Endodermal cell (in vitro differentiated cells): ENCODE measurements at regions not wholly inside any gene's neighbourhood (a gene's known extent, or its start where the extent isn't known, plus 50 kb on each side); places are given as distances from the start of the nearest gene placed in this dataset.

Source experiments
- DNase-seq: peaks from one replicate; pipeline ENCODE4 v3.0.0-alpha.2; 2017
- H3K27ac ChIP-seq: 2 replicates; pipeline ENCODE4 v1.5.1; 2013; ENCODE audit warnings: mild to moderate bottlenecking, low read depth, low read length, moderate library complexity
- H3K27me3 ChIP-seq: 2 replicates; pipeline ENCODE4 v1.6.1; 2013; ENCODE audit warnings: mild to moderate bottlenecking, low read length, moderate library complexity; ENCODE audit not compliant: insufficient read depth, control insufficient read depth, poor library complexity, severe bottlenecking
- H3K36me3 ChIP-seq: 2 replicates; pipeline ENCODE4 v1.7.0; 2013; ENCODE audit warnings: mild to moderate bottlenecking, low read length, moderate library complexity; ENCODE audit not compliant: control insufficient read depth, insufficient read depth
- H3K4me1 ChIP-seq: one replicate; pipeline ENCODE4 v1.7.0; 2013; ENCODE audit warnings: low read length; ENCODE audit not compliant: control insufficient read depth, insufficient read depth
- H3K4me3 ChIP-seq: 2 replicates; pipeline ENCODE4 v1.5.1; 2013; ENCODE audit warnings: mild to moderate bottlenecking, low read length, moderate library complexity
- H3K9ac ChIP-seq: 2 replicates; pipeline ENCODE4 v1.6.1; 2013; ENCODE audit warnings: mild to moderate bottlenecking, low read length, moderate library complexity; ENCODE audit not compliant: poor library complexity, severe bottlenecking; ENCODE audit errors: extremely low read depth
- H3K9me3 ChIP-seq: 2 replicates; pipeline ENCODE4 v1.6.1; 2013; ENCODE audit warnings: mild to moderate bottlenecking, low read length, moderate library complexity; ENCODE audit not compliant: control insufficient read depth
- H3K27ac Mint-ChIP-seq: 2 replicates; pipeline ENCODE4 v1.8.0; 2020; ENCODE audit warnings: mixed read lengths
- H3K27me3 Mint-ChIP-seq: 2 replicates; pipeline ENCODE4 v1.8.0; 2021; ENCODE audit warnings: mild to moderate bottlenecking, mixed read lengths; ENCODE audit not compliant: insufficient read depth
- H3K36me3 Mint-ChIP-seq: 2 replicates; pipeline ENCODE4 v1.8.0; 2020; ENCODE audit warnings: low read depth, mixed read lengths
- H3K4me1 Mint-ChIP-seq: 2 replicates; pipeline ENCODE4 v1.8.0; 2020; ENCODE audit warnings: mixed read lengths
- H3K4me3 Mint-ChIP-seq: 2 replicates; pipeline ENCODE4 v1.8.0; 2020; ENCODE audit warnings: mild to moderate bottlenecking, moderate library complexity, mixed read lengths
- H3K9me3 Mint-ChIP-seq: 2 replicates; pipeline ENCODE4 v1.8.0; 2020; ENCODE audit warnings: mild to moderate bottlenecking, mixed read lengths
- WGBS, 2 experiments: methylation state at CpG; one replicate each; pipeline versions ENCODE4 v1.1.5 to v1.1.7; 2013; ENCODE audit warnings: missing lambda C conversion rate in 2 of 2, mixed read lengths in 1 of 2; ENCODE audit not compliant: insufficient coverage in 1 of 2, insufficient read length in 1 of 2; 5-methylcytosine and 5-hydroxymethylcytosine counted together
- TF ChIP-seq, protein P1 (sequence below): fragments of 200-600 bp; sonication (generic); conservative IDR thresholded peaks from 2 replicates; pipeline ENCODE4 v1.5.0; 2021; ENCODE audit warnings: antibody characterized with exemption, mild to moderate bottlenecking

DNA sequence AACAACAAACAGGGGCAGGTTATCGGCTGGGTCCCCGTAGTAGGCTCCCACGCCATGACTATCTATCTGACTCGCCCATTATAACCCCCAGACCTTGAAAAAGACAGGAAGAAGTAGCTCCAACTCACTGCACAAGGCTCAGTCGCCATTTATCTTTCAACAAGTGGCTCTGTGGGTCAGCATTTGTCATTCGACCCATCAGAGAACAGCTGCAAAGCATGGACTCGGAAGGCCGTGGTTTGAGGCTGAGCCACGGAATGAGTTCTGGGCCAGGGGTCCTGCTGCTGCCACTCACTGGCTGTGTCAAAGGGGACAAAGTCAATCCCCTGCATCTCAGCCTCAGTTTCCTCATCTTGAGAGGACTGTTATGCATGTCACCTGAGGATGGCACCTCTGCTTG, 131.0 kb downstream of the DMRTA2 start:
- H3K4me3 Mint-ChIP-seq: no peak overlapping the region
- H3K36me3 Mint-ChIP-seq: no peaks in the 10 kb centered on the region
- no peaks in the 10 kb centered on the region for H3K9me3 ChIP-seq
- H3K4me3 ChIP-seq: no peak overlapping the region
- no peaks in the 10 kb centered on the region for H3K27me3 ChIP-seq
- WGBS, 2 experiments: 73 to 83% methylated on average over 7 to 9 of the region's 9 CpGs
- DNase-seq: no peak
- H3K27me3 Mint-ChIP-seq: peaks cover 19% of the 10 kb centered on the region
- no peaks in the 10 kb centered on the region for H3K4me1 ChIP-seq
- H3K9me3 Mint-ChIP-seq: no peaks in the 10 kb centered on the region
- TF ChIP-seq, protein P1, sequence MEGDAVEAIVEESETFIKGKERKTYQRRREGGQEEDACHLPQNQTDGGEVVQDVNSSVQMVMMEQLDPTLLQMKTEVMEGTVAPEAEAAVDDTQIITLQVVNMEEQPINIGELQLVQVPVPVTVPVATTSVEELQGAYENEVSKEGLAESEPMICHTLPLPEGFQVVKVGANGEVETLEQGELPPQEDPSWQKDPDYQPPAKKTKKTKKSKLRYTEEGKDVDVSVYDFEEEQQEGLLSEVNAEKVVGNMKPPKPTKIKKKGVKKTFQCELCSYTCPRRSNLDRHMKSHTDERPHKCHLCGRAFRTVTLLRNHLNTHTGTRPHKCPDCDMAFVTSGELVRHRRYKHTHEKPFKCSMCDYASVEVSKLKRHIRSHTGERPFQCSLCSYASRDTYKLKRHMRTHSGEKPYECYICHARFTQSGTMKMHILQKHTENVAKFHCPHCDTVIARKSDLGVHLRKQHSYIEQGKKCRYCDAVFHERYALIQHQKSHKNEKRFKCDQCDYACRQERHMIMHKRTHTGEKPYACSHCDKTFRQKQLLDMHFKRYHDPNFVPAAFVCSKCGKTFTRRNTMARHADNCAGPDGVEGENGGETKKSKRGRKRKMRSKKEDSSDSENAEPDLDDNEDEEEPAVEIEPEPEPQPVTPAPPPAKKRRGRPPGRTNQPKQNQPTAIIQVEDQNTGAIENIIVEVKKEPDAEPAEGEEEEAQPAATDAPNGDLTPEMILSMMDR: no peak
- no peaks in the 10 kb centered on the region for H3K36me3 ChIP-seq
- no peaks in the 10 kb centered on the region for H3K4me1 Mint-ChIP-seq
- no peak overlapping the region for H3K27ac Mint-ChIP-seq
- H3K27ac ChIP-seq: no peak overlapping the region
- no peak overlapping the region for H3K9ac ChIP-seq

DNA sequence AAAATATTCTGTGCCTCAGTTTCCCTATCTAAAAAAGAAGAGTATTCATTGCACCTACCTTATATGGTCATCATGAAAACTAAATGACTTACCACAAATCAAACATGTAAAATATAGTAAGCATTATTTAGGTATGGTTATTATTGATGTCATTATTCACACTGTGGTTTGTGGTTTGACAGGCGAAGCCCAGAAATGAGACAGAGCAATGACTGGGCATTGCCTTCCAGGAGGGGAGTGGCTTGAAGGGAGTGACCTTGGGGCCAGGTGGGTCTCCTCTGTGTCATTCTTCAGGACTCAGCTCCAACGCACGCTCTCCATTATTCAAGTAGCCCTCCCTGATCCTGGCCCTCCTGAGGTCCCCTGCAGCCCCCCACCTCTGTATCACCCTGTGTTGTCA, 133.7 kb downstream of the DMRTA2 start:
- H3K9ac ChIP-seq: no peak overlapping the region
- Mint-ChIP-seq H3K27me3 (peaks cover 24% of the 10 kb centered on the region), H3K4me1 (no peaks in the 10 kb centered on the region), H3K9me3 (no peaks in the 10 kb centered on the region), H3K36me3 (no peaks in the 10 kb centered on the region), H3K4me3 (no peak overlapping the region), H3K27ac (no peak overlapping the region)
- no peak overlapping the region for H3K27ac ChIP-seq
- H3K4me1 ChIP-seq: no peaks in the 10 kb centered on the region
- 79% methylated on average over 3 of the region's 3 CpGs; no CpG with 5 or more reads in 1 of the 2 experiments for WGBS, 2 experiments
- H3K4me3 ChIP-seq: no peak overlapping the region
- no peaks in the 10 kb centered on the region for H3K36me3 ChIP-seq
- H3K27me3 ChIP-seq: no peaks in the 10 kb centered on the region
- H3K9me3 ChIP-seq: no peaks in the 10 kb centered on the region
- TF ChIP-seq, protein P1: no peak
- DNase-seq: no peak

DNA sequence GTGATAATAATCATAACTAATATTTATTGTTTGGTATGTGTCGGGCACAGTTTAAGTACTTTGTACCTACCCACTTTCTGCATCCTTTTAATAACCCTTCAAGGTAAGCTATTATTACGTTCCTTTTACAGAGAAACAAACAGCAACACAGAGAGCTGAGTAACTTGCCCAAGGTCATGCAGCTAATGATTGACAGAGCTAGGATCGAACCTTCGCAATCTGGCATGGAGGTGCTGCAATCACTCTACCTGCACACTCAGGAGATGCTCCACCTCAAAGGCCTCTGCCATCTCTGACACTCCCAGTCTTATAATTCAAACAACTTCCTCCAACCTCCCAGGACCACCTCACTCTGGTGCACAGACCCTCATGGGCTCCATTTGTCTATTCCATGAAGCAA, 137.2 kb downstream of the DMRTA2 start:
- Histone ChIP-seq H3K36me3 (no peaks in the 10 kb centered on the region), H3K9ac (no peak overlapping the region), H3K27me3 (no peaks in the 10 kb centered on the region), H3K4me1 (no peaks in the 10 kb centered on the region), H3K9me3 (no peaks in the 10 kb centered on the region), H3K4me3 (no peak overlapping the region), H3K27ac (no peak overlapping the region)
- Mint-ChIP-seq H3K27me3 (peaks cover 34% of the 10 kb centered on the region), H3K36me3 (no peaks in the 10 kb centered on the region), H3K4me3 (no peak overlapping the region), H3K9me3 (no peaks in the 10 kb centered on the region), H3K4me1 (no peaks in the 10 kb centered on the region), H3K27ac (no peak overlapping the region)
- WGBS, 2 experiments: 83 to 100% methylated on average over 2 to 4 of the region's 4 CpGs
- TF ChIP-seq, protein P1: no peak
- no peak for DNase-seq
